ENCODE measurements at regions not wholly inside any gene's neighbourhood (a gene's known extent, or its start where the extent isn't known, plus 50 kb on each side); places are given as distances from the start of the nearest gene placed in this dataset.
A peak's percentile ranks its signal among the peaks of the same experiment; 100 is the strongest.
"Not testable (repeated sequence)": the region's sequence is repeated elsewhere in the genome, so short reads cannot be mapped to it uniquely, and the experiment has no call there.

- no peak for DNase-seq (ENCODE audit: low read depth)
Measured at GRCh38 chr4:111399623-111400022, 745.6 kb upstream of the FAM241A start.

DNA sequence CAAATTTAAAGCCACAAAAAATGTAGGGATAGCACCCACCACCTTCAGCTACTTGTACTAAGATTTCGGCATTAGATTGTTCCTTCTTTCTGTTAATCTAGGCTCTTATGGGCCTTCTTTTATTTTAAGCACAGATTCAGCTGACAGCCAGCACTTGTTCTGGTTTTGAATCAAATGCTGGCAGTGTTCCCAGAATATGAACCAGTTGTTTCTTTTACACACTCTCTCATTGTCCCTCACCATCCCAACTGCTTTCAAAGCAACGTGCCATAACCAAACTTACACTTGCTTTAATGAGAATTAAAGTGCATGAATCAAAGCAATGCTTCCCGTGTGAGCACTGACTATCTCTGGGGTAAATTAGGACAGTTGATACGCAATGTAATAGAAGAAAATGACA is 744.5 kb upstream of the FAM241A start:
- DNase-seq (ENCODE audit: low read depth): peak; percentile 2

GRCh38 chr4:111404673-111405072 is 740.6 kb upstream of the FAM241A start:
- no peak for DNase-seq (ENCODE audit: low read depth)

DNA sequence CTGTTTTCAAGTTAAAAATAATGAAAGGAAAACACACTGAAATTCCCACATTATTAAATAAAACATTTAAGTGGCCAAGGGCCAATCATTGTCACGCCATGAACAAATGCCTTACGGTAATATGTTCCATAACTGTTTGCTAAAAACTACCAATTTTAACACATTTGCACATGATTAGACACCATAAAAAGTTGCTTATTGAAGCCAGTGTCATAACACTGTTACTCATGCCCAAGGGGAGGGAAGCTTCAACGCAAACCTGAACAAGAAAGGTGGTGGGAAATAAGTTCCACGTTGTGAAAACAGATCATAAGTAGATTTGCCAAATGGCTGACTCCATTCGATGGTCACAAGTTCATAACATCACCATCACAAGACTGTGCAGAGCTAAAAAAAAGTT is 739.3 kb upstream of the FAM241A start:
- DNase-seq (ENCODE audit: low read depth): no peak

- no peak for DNase-seq (ENCODE audit: low read depth)
Measured at GRCh38 chr4:111410571-111410970, 734.7 kb upstream of the FAM241A start.

DNA sequence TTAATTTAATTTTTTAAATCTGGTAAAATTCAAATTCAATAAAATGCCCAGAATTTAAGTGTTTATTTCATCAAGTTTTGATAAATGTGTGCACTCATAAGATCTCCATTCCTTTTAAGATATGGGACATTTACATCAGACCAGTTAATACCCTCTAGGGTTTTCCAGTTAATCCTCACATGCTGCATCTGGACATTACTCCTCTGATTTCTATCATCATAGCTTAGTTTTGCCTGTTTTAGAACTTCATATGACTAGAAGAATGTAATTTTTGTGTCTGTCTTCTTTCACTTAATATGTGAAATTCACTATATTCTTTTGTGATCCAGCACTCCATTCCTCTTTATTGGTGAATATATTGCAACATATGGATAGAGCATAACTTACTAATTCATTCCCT is 727.7 kb upstream of the FAM241A start:
- DNase-seq (ENCODE audit: low read depth): no peak

GRCh38 chr4:111433441-111433840 is 711.8 kb upstream of the FAM241A start:
- no peak for DNase-seq (ENCODE audit: low read depth)

GRCh38 chr4:111434586-111434985 is 710.7 kb upstream of the FAM241A start:
- DNase-seq (ENCODE audit: low read depth): no peak

GRCh38 chr4:111435986-111436744 is 709.1 kb upstream of the FAM241A start:
- DNase-seq (ENCODE audit: low read depth): no peak

DNA sequence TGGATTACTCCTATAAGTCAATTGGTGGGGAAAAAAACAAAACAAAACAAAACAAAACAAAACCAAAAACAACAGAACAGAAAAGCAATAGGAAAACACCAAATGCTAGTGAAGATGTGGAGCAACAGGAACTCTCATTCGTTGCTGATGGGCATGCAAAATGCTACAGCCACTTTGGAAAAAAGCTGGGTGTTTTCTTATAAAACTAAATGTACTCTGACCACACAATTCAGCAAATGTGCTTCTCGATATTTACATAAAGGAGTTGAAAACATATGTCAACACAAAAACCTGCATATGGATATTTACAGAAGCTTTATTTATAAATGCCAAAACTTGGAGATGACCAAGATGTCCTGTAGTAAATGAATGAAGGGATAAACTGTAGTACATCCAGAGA is 703.6 kb upstream of the FAM241A start:
- DNase-seq (ENCODE audit: low read depth): no peak

- DNase-seq (ENCODE audit: low read depth): not testable (repeated sequence)
Measured at GRCh38 chr4:111444836-111445235, 700.4 kb upstream of the FAM241A start.

DNA sequence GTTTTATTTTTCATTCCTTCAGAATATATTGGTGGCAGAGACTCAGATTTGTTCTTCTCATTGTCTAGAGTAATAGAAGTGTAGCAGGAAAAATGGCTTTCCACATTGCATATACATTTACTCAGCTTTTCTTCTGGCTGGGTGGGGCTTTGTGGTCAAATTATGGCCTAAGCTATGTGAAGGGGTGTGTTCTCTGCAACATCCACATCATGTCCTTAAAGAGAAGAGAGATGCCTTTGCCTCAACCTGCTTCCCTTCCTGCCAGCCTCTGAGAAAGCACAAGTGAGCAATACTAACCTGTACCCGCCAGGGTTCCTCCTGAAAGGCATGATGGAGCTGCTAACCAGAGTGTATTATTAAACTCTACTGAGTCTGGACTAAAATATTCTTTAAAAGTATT is 695.6 kb upstream of the FAM241A start:
- DNase-seq (ENCODE audit: low read depth): no peak

DNA sequence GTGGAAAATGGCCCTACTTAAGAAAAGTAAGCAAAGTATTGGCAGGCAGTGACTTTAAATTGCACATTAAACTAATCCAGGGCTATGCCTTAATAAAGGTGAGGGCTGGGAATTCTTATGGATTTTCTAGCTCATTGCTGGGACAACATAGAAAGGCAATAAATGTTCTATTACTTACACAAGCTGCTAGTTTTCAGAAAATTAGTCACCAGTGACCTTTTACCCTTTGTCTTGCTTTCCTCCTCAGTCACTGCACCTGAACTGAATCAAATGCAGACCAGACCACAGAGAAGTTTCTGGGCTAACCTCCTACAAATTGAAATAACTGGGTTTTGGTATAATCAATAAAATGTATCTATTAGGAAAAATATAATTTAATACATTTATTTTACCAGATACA is 694.4 kb upstream of the FAM241A start:
- peak; percentile 74 for DNase-seq (ENCODE audit: low read depth)

DNA sequence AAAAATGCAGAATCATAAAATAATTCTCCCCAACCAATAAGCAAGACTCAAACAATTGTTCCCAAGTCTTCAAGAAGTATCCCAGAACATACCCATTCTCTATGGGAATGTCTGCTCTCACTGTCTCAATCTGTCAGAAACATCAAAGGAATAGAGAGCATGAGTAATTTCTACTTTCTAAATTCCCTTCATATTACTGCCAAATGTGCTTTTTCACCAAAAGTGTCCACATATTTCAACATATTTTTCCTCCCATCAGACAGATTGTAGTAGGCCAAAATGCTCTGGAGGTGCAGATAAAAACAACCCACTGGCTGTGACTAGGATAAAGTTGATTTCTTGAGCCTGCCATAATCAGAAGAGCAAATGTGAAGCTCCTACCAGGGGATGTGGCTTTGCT is 692.0 kb upstream of the FAM241A start:
- DNase-seq (ENCODE audit: low read depth): no peak

DNA sequence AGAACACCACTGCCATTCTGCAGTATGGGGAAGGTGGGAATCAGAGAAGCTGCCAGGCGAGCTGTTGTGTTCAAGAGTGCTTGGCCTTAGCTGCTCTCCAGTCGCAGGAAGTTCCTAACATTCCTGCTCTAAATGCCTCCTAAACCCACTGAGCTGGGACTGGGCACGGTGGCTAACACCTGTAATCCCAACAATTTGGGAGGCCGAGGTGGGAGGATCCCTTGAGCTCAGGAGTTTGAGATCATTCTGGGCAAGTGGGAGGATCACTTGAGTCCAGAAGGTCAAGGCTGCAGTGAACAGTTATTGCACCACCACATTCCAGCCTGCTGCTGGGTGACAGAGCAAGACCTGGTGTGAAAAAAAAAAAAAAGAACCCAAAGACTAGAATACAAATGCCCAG is 690.3 kb upstream of the FAM241A start:
- peak; percentile 52 for DNase-seq (ENCODE audit: low read depth)

DNA sequence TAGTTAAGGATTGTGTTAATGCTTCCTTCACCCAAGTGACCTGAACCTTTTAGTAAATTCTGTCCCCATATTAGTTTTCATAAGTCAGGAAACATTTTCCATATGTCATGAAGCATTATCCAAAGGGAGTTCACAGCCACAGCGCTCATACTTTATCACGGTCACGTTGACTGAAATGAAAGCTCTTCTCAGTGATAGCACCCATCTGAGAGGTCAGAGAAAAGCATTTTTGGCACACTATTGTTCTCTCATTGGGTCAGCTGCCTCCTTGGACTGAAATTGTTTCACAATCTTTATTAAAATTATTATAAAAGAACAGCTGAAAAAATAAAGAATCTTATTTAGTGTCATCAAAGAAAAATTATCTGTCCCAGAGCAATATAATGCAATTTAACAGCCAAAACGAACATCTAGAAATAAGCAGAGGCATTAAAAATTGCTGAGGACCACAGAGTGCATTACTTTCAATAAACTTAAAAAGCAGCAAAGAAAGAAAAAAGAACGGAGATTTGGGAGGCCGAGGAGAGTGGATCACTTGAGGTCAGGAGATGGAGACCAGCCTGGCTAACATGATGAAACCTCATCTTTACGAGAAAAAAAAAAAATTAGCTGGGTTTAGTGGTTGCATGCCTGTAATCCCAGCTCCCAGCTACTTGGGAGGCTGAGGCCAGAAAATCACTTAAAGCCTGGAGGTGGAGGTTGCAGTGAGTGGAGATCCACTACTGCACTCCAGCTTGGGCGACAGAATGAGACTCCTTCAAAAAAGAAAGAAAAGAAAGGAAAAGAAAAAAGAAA is 680.8 kb upstream of the FAM241A start:
- DNase-seq (ENCODE audit: low read depth): no peak

- DNase-seq (ENCODE audit: low read depth): peak; percentile 22
Measured at GRCh38 chr4:111466811-111467604, 678.2 kb upstream of the FAM241A start.

DNA sequence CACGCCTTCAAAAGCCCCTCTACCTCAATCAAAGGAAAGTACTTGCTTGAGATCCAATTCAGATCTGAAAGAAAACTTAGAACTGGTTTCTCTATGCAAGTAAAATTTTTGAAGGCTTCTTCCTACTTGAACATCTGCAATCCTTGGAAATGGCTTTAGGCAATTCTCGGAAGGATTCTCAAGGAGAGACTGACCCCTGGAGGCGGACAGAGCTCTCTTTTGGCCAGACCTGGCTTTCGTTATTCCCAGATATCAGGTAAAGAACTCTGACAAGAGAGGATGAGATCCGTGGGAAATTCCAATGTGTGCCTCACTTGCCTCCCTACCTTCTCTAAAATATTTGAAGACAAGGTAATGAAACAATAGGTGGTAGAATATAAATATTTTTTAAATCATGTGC is 670.3 kb upstream of the FAM241A start:
- DNase-seq (ENCODE audit: low read depth): peak; percentile 34

GRCh38 chr4:111475666-111476065 is 669.6 kb upstream of the FAM241A start:
- DNase-seq (ENCODE audit: low read depth): peak; percentile 6

GRCh38 chr4:111480510-111480909 is 664.7 kb upstream of the FAM241A start:
- DNase-seq (ENCODE audit: low read depth): no peak

DNA sequence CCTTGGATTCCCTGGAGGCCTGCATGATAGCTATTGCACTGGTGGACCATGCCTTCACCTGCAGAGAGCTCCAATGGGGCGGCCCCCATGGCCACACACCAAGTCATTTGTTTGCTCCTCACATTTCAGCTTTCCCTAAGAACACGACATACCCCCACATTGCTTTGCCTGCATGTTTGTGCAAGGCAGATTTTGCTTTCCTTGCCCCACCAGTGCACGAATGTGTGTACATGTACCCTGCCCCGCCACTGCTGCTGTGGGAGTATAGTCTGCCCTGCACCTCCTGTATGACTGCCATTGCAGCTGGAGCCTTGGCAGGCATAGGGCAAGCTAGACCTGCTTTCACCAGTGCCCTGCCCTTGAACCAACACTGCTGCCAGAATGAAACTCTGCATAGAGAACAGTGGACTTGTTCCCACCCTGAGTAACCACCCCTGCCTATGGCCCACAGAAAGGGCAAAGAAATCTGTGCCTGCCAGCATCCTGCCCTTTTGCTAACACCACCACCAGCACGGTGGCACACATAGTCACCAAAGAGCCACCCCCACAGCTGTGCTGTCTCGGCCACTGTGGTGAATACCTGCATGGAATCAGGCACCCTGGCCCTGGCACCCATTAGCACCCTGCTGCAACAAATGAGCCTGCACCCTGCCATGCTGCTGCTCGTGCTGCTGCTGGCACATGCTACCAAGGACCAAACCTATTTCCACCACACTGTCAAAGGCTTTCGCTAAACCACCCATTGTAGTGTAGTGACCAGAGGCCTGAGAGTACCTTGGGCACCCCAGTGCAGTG is 661.7 kb upstream of the FAM241A start:
- DNase-seq (ENCODE audit: low read depth): no peak

DNA sequence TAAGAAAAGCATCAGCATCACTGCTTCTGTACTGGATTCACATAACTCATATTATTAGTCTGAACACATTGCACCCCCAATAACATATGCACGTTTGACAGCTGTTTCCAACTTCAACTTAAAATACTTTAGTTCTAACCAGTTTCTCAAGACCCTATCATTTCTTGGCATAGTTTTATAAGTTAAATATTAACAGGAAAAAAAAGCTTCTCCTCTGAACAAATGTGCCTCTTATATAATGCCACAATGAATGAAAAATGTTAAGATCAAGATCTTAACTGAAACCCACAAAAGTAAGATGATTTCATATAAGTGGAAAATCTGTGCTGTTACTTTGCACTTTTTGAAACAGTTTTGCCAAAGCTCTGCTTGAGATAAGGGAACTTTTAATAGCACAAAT is 652.8 kb upstream of the FAM241A start:
- peak; percentile 59 for DNase-seq (ENCODE audit: low read depth)

Data from renal cortical epithelial cell (primary cell).